Keratinocyte (primary cell): ENCODE measurements at regions not wholly inside any gene's neighbourhood (a gene's known extent, or its start where the extent isn't known, plus 50 kb on each side); places are given as distances from the start of the nearest gene placed in this dataset.

Experiments used
- DNase-seq: peaks from one replicate; pipeline ENCODE4 v3.0.0-alpha.2; 2011; ENCODE audit warnings: low read depth, missing footprints, low spot score
- FAIRE-seq: peaks from 2 replicates; lab custom pipeline; 2011; peaks lifted over from hg19 to GRCh38; lab: Jason Lieb, UNC
- H2AFZ ChIP-seq: 2 replicates; pipeline ENCODE4 v1.6.0; 2012; ENCODE audit warnings: low read length, control low read depth, inconsistent platforms; ENCODE audit not compliant: control insufficient read depth
- H3K27ac ChIP-seq: 2 replicates; pipeline ENCODE4 v1.5.1; 2011; ENCODE audit warnings: low read length; ENCODE audit not compliant: control insufficient read depth, insufficient read depth
- H3K27me3 ChIP-seq: 3 replicates; pipeline ENCODE4 v1.6.0; 2011; ENCODE audit warnings: low read length; ENCODE audit not compliant: control insufficient read depth, insufficient read depth; ENCODE audit errors: extremely low read depth
- H3K36me3 ChIP-seq, 2 experiments: 2 replicates in 1 of 2; 3 replicates in 1 of 2; pipeline ENCODE4 v1.5.1; 2011; ENCODE audit warnings: low read length in 2 of 2, mild to moderate bottlenecking in 1 of 2; ENCODE audit not compliant: control insufficient read depth in 2 of 2, insufficient read depth in 2 of 2; ENCODE audit errors: extremely low read depth in 1 of 2
- H3K4me1 ChIP-seq: 3 replicates; pipeline ENCODE4 v1.5.1; 2011; ENCODE audit warnings: low read length; ENCODE audit not compliant: control insufficient read depth, insufficient read depth; ENCODE audit errors: extremely low read depth
- H3K4me2 ChIP-seq: 3 replicates; pipeline ENCODE4 v1.6.0; 2011; ENCODE audit warnings: low read depth, low read length; ENCODE audit not compliant: control insufficient read depth, insufficient read depth; ENCODE audit errors: extremely low read depth
- H3K4me3 ChIP-seq, 3 experiments: fragments of 200-600 bp in 1 of 3; sonication (generic) in 1 of 3; 2 replicates in 2 of 3; 3 replicates in 1 of 3; pipeline ENCODE4 v1.5.1; 2011 to 2016; ENCODE audit warnings: low read length in 3 of 3, mild to moderate bottlenecking in 3 of 3, control low read depth in 2 of 3, inconsistent platforms in 1 of 3, low read depth in 1 of 3, mixed read lengths in 1 of 3, mixed run types in 1 of 3, moderate library complexity in 1 of 3; ENCODE audit not compliant: control insufficient read depth in 2 of 3, insufficient read depth in 2 of 3; ENCODE audit errors: extremely low read depth in 1 of 3
- H3K79me2 ChIP-seq: 2 replicates; pipeline ENCODE4 v1.6.0; 2012; ENCODE audit warnings: low read length; ENCODE audit not compliant: control insufficient read depth, insufficient read depth
- H3K9ac ChIP-seq: 3 replicates; pipeline ENCODE4 v1.6.0; 2011; ENCODE audit warnings: low read length; ENCODE audit not compliant: control insufficient read depth, insufficient read depth; ENCODE audit errors: extremely low read depth
- H3K9me1 ChIP-seq: 3 replicates; pipeline ENCODE4 v1.6.0; 2011; ENCODE audit warnings: low read length; ENCODE audit not compliant: control insufficient read depth, insufficient read depth; ENCODE audit errors: extremely low read depth
- H3K9me3 ChIP-seq: 2 replicates; pipeline ENCODE4 v1.5.1; 2012; ENCODE audit warnings: low read depth, low read length; ENCODE audit not compliant: control insufficient read depth
- H4K20me1 ChIP-seq: 3 replicates; pipeline ENCODE4 v1.6.0; 2011; ENCODE audit warnings: low read length; ENCODE audit not compliant: control insufficient read depth, insufficient read depth; ENCODE audit errors: extremely low read depth
- EZH2 ChIP-seq: IDR thresholded peaks from one replicate; pipeline ENCODE4 v1.6.1; 2012; ENCODE audit warnings: inconsistent platforms, mild to moderate bottlenecking, low read length, moderate library complexity
- dilution Hi-C: fragments of 300-500 bp; cut with MboI; formaldehyde crosslinking; loops from one replicate; pipeline ENCODE4 v1.7.0; 2020; ENCODE audit warnings: low sequenced_read_pairs; ENCODE audit not compliant: extremely low pct_ligation_motif_present
- TF ChIP-seq, protein P1 (sequence below), 3 experiments: IDR thresholded peaks in 1 of 3; conservative IDR thresholded peaks in 1 of 3; optimal IDR thresholded peaks in 1 of 3; 2 replicates in 2 of 3; 3 replicates in 1 of 3; pipeline versions ENCODE3 to v1.5.1; 2011; ENCODE audit warnings: low read length in 3 of 3, mild to moderate bottlenecking in 3 of 3, moderate library complexity in 2 of 3, control low read depth in 1 of 3, inconsistent platforms in 1 of 3; ENCODE audit not compliant: insufficient read depth in 2 of 3; ENCODE audit errors: extremely low read depth in 1 of 3

DNA sequence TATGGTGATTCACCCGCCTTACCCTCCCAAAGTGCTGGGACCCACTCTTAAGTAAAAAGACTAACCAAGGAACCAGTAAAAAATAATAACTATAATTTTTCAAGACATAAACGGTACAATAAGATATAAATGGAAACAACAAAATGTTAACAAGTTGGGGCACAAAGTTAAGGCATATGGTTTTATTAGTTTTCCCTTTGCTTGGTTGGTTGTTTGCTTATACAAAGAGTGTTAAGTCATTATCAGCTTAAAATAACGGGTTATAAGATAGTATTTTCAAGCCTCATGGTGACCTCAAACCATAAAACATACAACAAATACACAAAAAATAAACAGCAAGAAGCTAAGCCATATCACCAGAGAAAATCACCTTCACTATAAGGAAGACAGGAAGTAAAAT, 406.1 kb downstream of the SEC23A start:
- no peaks in the 10 kb centered on the region for H3K9me3 ChIP-seq
- H4K20me1 ChIP-seq = no peaks in the 10 kb centered on the region
- no peaks in the 10 kb centered on the region for H3K79me2 ChIP-seq
- FAIRE-seq (no peak), DNase-seq (no peak)
- H3K27me3 ChIP-seq = no peaks in the 10 kb centered on the region
- no peak overlapping the region for H2AFZ ChIP-seq
- no peaks in the 10 kb centered on the region for H3K36me3 ChIP-seq
- no peaks in the 10 kb centered on the region for H3K9me1 ChIP-seq
- dilution Hi-C loops = no loop called here
- H3K4me1 ChIP-seq = no peaks in the 10 kb centered on the region
- H3K4me3 ChIP-seq = no peak overlapping the region
- no peak overlapping the region for H3K27ac ChIP-seq
- TF ChIP-seq, protein P1, sequence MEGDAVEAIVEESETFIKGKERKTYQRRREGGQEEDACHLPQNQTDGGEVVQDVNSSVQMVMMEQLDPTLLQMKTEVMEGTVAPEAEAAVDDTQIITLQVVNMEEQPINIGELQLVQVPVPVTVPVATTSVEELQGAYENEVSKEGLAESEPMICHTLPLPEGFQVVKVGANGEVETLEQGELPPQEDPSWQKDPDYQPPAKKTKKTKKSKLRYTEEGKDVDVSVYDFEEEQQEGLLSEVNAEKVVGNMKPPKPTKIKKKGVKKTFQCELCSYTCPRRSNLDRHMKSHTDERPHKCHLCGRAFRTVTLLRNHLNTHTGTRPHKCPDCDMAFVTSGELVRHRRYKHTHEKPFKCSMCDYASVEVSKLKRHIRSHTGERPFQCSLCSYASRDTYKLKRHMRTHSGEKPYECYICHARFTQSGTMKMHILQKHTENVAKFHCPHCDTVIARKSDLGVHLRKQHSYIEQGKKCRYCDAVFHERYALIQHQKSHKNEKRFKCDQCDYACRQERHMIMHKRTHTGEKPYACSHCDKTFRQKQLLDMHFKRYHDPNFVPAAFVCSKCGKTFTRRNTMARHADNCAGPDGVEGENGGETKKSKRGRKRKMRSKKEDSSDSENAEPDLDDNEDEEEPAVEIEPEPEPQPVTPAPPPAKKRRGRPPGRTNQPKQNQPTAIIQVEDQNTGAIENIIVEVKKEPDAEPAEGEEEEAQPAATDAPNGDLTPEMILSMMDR (optimal IDR thresholded peaks at IDR 0.05 in 1 of 3, IDR thresholded peaks at IDR 0.05 in 1 of 3, conservative IDR thresholded peaks at IDR 0.05 in 1 of 3; ENCODE audit: extremely low read depth in 1 of 3, insufficient read depth in 2 of 3, low read length in 3 of 3) = no peak
- no peak for TF ChIP-seq EZH2
- no peak overlapping the region for H3K4me2 ChIP-seq
- H3K9ac ChIP-seq = no peak overlapping the region

DNA sequence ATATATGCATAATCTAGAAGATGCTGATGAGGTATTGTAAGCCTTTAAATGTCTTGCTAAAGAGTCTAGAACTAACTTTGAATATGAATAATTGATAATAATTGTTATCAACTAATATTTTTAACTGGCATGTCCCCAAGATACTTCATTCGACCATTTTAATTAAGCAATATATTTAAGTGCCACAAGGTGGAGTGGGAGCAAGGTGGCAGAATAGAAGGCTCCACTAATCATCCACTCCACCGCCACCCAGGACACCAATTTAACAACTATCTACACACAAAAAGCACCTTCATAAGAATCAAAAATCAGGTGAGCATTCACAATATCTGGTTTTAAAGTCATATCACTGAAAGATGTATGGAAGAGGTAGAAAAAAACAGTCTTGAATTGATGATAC, 409.6 kb downstream of the SEC23A start:
- Histone ChIP-seq H3K9me3 (no peaks in the 10 kb centered on the region), H3K79me2 (no peaks in the 10 kb centered on the region), H3K27me3 (no peaks in the 10 kb centered on the region), H4K20me1 (no peaks in the 10 kb centered on the region), H2AFZ (no peak overlapping the region), H3K36me3 (no peaks in the 10 kb centered on the region), H3K9me1 (no peaks in the 10 kb centered on the region), H3K4me1 (no peaks in the 10 kb centered on the region), H3K27ac (no peak overlapping the region), H3K4me2 (no peak overlapping the region), H3K9ac (no peak overlapping the region), H3K4me3 (no peak overlapping the region)
- TF ChIP-seq EZH2 = no peak
- TF ChIP-seq, protein P1 (optimal IDR thresholded peaks at IDR 0.05 in 1 of 3, IDR thresholded peaks at IDR 0.05 in 1 of 3, conservative IDR thresholded peaks at IDR 0.05 in 1 of 3; ENCODE audit: extremely low read depth in 1 of 3, insufficient read depth in 2 of 3, low read length in 3 of 3) = no peak
- dilution Hi-C loops = no loop called here
- no peak for FAIRE-seq
- no peak for DNase-seq
